T-helper 17 cell (primary cell): ENCODE measurements at regions not wholly inside any gene's neighbourhood (a gene's known extent, or its start where the extent isn't known, plus 50 kb on each side); places are given as distances from the start of the nearest gene placed in this dataset.

Experiments used
- ATAC-seq: fragments of 150-1000 bp; cut with Tn5 transposase; 2 replicates; pipeline ENCODE4 v1.10.0; 2021; ENCODE audit warnings: mild to moderate bottlenecking, moderate library complexity
- DNase-seq, 3 donors: peaks; one replicate each; pipeline versions ENCODE4 v3.0.0 to v3.0.0-alpha.2; 2020 to 2021
- H3K9me3 ChIP-seq: one replicate; pipeline ENCODE4 v1.7.0; 2013; ENCODE audit warnings: low read length, mild to moderate bottlenecking; ENCODE audit not compliant: control insufficient read depth, poor library complexity, severe bottlenecking
- H3K27ac Mint-ChIP-seq: one replicate; pipeline ENCODE4 v1.8.0; 2022; ENCODE audit warnings: mild to moderate bottlenecking, moderate library complexity, mixed read lengths
- H3K27me3 Mint-ChIP-seq: one replicate; pipeline ENCODE4 v1.8.0; 2022; ENCODE audit warnings: mixed read lengths
- H3K36me3 Mint-ChIP-seq: one replicate; pipeline ENCODE4 v1.8.0; 2022; ENCODE audit warnings: low read depth, mixed read lengths
- H3K4me1 Mint-ChIP-seq: one replicate; pipeline ENCODE4 v1.8.0; 2022; ENCODE audit warnings: mild to moderate bottlenecking, mixed read lengths
- H3K4me3 Mint-ChIP-seq: one replicate; pipeline ENCODE4 v1.8.0; 2022; ENCODE audit warnings: mild to moderate bottlenecking, moderate library complexity, mixed read lengths

DNA sequence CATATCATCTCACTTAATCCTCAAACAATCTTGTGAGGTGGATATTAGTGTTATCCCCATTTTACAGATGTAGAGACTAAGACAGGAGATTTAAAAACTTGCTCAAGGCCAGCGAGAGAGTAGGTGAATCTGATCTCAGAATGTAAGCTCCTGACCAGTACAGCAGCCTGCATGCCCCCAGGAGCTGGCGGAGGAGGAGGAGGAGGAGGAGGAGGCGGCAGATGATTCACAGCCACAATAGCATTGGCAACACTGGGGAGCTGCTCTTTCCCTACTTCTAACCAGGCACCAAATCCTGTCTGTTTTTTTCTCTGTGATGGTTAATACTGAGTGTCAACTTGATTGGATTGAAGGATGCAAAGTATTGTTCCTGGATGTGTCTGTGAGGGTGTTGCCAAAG is 243.2 kb downstream of the ATG4C start:
- DNase-seq (no peak), ATAC-seq (no peak)
- H3K4me1 Mint-ChIP-seq, result no peaks in the 10 kb centered on the region
- H3K36me3 Mint-ChIP-seq, result no peaks in the 10 kb centered on the region
- no peak overlapping the region for H3K4me3 Mint-ChIP-seq
- no peak overlapping the region for H3K27ac Mint-ChIP-seq
- peaks cover 7% of the 10 kb centered on the region for H3K27me3 Mint-ChIP-seq
- H3K9me3 ChIP-seq, result no peaks in the 10 kb centered on the region

GRCh38 chr1:63032171-63032570 is 248.2 kb downstream of the ATG4C start:
- H3K27ac Mint-ChIP-seq, result no peak overlapping the region
- ATAC-seq, result no peak
- H3K4me3 Mint-ChIP-seq, result no peak overlapping the region
- H3K36me3 Mint-ChIP-seq, result no peaks in the 10 kb centered on the region
- H3K4me1 Mint-ChIP-seq, result no peaks in the 10 kb centered on the region
- no peaks in the 10 kb centered on the region for H3K27me3 Mint-ChIP-seq
- no peaks in the 10 kb centered on the region for H3K9me3 ChIP-seq
- no peak for DNase-seq

GRCh38 chr1:63033211-63033610 is 249.3 kb downstream of the ATG4C start:
- no peaks in the 10 kb centered on the region for H3K4me1 Mint-ChIP-seq
- ATAC-seq (no peak), DNase-seq (no peak)
- H3K9me3 ChIP-seq, result no peaks in the 10 kb centered on the region
- H3K4me3 Mint-ChIP-seq, result no peak overlapping the region
- H3K36me3 Mint-ChIP-seq, result no peaks in the 10 kb centered on the region
- H3K27me3 Mint-ChIP-seq, result no peaks in the 10 kb centered on the region
- H3K27ac Mint-ChIP-seq, result no peak overlapping the region

- no peak overlapping the region for H3K27ac Mint-ChIP-seq
- DNase-seq (no peak), ATAC-seq (no peak)
- no peaks in the 10 kb centered on the region for H3K27me3 Mint-ChIP-seq
- no peaks in the 10 kb centered on the region for H3K9me3 ChIP-seq
- no peaks in the 10 kb centered on the region for H3K4me1 Mint-ChIP-seq
- no peaks in the 10 kb centered on the region for H3K36me3 Mint-ChIP-seq
- no peak overlapping the region for H3K4me3 Mint-ChIP-seq
Observed at GRCh38 chr1:63034256-63034655, 250.3 kb downstream of the ATG4C start.

GRCh38 chr1:63038586-63038985 is 254.7 kb downstream of the ATG4C start:
- H3K27me3 Mint-ChIP-seq, result no peaks in the 10 kb centered on the region
- H3K4me3 Mint-ChIP-seq, result no peak overlapping the region
- H3K36me3 Mint-ChIP-seq, result no peaks in the 10 kb centered on the region
- H3K9me3 ChIP-seq, result no peaks in the 10 kb centered on the region
- ATAC-seq (no peak), DNase-seq (no peak)
- no peak overlapping the region for H3K27ac Mint-ChIP-seq
- no peaks in the 10 kb centered on the region for H3K4me1 Mint-ChIP-seq

- Mint-ChIP-seq H3K27ac (no peak overlapping the region), H3K27me3 (no peaks in the 10 kb centered on the region), H3K36me3 (no peaks in the 10 kb centered on the region), H3K4me3 (no peak overlapping the region), H3K4me1 (no peaks in the 10 kb centered on the region)
- DNase-seq (no peak), ATAC-seq (no peak)
- no peaks in the 10 kb centered on the region for H3K9me3 ChIP-seq
Observed at GRCh38 chr1:63041660-63042059, 257.7 kb downstream of the ATG4C start.

GRCh38 chr1:63042278-63042677 is 258.3 kb downstream of the ATG4C start:
- H3K27ac Mint-ChIP-seq, result no peak overlapping the region
- no peak for DNase-seq
- no peak overlapping the region for H3K4me3 Mint-ChIP-seq
- H3K27me3 Mint-ChIP-seq, result peaks cover 1% of the 10 kb centered on the region
- no peaks in the 10 kb centered on the region for H3K9me3 ChIP-seq
- H3K36me3 Mint-ChIP-seq, result no peaks in the 10 kb centered on the region
- no peak for ATAC-seq
- H3K4me1 Mint-ChIP-seq, result no peaks in the 10 kb centered on the region

DNA sequence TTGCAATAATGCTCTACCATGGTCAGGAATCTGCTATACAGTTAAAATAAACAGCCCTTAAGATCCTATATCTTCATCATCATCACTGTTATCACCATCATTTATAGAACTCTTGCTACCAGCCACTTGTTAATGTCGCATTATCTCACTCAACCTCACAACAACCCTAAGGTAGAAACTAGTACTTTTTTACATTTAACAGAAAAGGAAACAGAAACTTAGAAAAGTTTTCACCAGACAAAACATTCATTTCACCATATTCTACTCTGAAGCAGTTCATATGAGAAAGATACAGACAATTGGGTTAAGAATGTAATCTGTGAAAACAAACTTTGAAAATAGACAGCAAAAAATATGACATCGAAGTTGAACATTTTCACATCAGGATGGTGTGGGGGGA is 262.6 kb downstream of the ATG4C start:
- H3K4me1 Mint-ChIP-seq, result peaks cover 3% of the 10 kb centered on the region
- H3K27ac Mint-ChIP-seq, result no peak overlapping the region
- DNase-seq, result no peak
- peaks cover 32% of the 10 kb centered on the region for H3K27me3 Mint-ChIP-seq
- H3K4me3 Mint-ChIP-seq, result no peak overlapping the region
- no peaks in the 10 kb centered on the region for H3K9me3 ChIP-seq
- no peaks in the 10 kb centered on the region for H3K36me3 Mint-ChIP-seq
- no peak for ATAC-seq

- peaks cover 3% of the 10 kb centered on the region for H3K4me1 Mint-ChIP-seq
- DNase-seq (no peak), ATAC-seq (no peak)
- H3K27ac Mint-ChIP-seq, result no peak overlapping the region
- no peak overlapping the region for H3K4me3 Mint-ChIP-seq
- no peaks in the 10 kb centered on the region for H3K36me3 Mint-ChIP-seq
- no peaks in the 10 kb centered on the region for H3K9me3 ChIP-seq
- peaks cover 34% of the 10 kb centered on the region for H3K27me3 Mint-ChIP-seq
Observed at GRCh38 chr1:63049135-63049534, 265.2 kb downstream of the ATG4C start.

- Mint-ChIP-seq H3K27me3 (peaks cover 49% of the 10 kb centered on the region), H3K4me1 (peaks cover 3% of the 10 kb centered on the region), H3K4me3 (no peak overlapping the region), H3K36me3 (no peaks in the 10 kb centered on the region), H3K27ac (no peak overlapping the region)
- no peak for DNase-seq
- H3K9me3 ChIP-seq, result no peaks in the 10 kb centered on the region
- no peak for ATAC-seq
Observed at GRCh38 chr1:63051356-63051755, 267.4 kb downstream of the ATG4C start.

DNA sequence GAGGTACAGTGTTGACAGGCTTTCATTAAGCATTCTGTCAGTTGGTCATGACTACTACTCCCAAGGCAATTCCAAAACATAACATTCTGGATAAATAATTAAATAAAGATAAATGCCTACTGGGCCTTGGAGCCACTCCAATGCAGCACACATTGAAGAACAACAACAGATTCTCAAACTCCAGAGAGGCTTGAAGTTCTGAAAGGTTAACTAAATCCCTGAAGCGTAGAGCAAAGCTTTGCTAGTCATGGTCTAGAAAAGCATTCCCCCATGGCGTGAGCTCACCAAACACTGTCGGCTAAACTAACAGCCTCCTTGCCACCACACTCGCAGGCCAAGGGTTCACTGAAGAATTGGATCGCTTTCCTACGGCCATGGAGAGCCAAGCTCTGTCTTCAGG is 268.0 kb downstream of the ATG4C start:
- H3K27me3 Mint-ChIP-seq, result peaks cover 50% of the 10 kb centered on the region
- no peak overlapping the region for H3K4me3 Mint-ChIP-seq
- H3K9me3 ChIP-seq, result no peaks in the 10 kb centered on the region
- DNase-seq (no peak), ATAC-seq (no peak)
- H3K27ac Mint-ChIP-seq, result no peak overlapping the region
- H3K36me3 Mint-ChIP-seq, result no peaks in the 10 kb centered on the region
- peaks cover 3% of the 10 kb centered on the region for H3K4me1 Mint-ChIP-seq

DNA sequence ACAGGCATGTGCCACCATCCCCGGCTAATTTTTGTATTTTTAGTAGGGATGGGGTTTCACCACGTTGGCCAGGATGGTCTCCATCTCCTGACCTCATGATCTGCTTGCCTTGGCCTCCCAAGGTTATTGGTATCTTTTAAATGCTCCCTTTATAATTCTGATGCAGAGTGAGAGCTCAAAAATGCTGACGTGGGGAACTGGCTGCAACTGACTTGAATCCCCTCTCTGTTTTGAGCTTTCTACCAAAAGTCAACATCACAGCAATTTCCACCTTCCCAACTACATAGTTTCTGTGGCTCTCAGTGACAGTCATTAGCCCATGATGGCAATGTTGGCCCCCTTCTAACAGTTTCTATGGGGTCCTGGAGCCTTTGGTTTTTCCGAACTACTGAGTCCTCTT is 268.2 kb upstream of the FOXD3 start:
- Mint-ChIP-seq H3K36me3 (no peaks in the 10 kb centered on the region), H3K27me3 (peaks cover 47% of the 10 kb centered on the region), H3K4me1 (peaks cover 3% of the 10 kb centered on the region), H3K27ac (no peak overlapping the region), H3K4me3 (no peak overlapping the region)
- no peak for DNase-seq
- no peak for ATAC-seq
- H3K9me3 ChIP-seq, result no peaks in the 10 kb centered on the region

DNA sequence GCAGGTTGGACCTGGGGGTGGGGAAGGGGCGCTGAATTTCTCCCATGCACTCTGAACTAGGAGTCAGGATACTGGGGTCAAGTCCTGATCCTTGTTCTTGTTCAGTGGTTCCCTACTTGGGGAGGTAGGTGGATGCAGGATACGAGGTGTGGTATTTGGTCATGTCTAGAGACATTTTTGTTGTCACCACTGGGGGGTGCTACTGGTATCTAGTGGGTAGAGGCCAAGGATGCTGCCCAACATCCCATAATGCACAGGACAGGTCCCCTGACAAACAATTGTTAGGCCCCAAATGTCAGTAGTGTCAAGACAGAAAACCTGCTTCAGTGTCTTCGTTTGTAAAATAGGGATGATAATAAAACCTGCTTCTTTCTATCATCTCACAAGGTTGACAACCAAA is 259.0 kb upstream of the FOXD3 start:
- no peak overlapping the region for H3K4me3 Mint-ChIP-seq
- H3K27me3 Mint-ChIP-seq, result no peaks in the 10 kb centered on the region
- DNase-seq (no peak), ATAC-seq (no peak)
- H3K36me3 Mint-ChIP-seq, result no peaks in the 10 kb centered on the region
- no peak overlapping the region for H3K27ac Mint-ChIP-seq
- no peaks in the 10 kb centered on the region for H3K9me3 ChIP-seq
- H3K4me1 Mint-ChIP-seq, result no peaks in the 10 kb centered on the region

GRCh38 chr1:63064135-63064534 is 258.2 kb upstream of the FOXD3 start:
- Mint-ChIP-seq H3K27ac (no peak overlapping the region), H3K36me3 (no peaks in the 10 kb centered on the region), H3K4me3 (no peak overlapping the region), H3K4me1 (no peaks in the 10 kb centered on the region), H3K27me3 (peaks cover 6% of the 10 kb centered on the region)
- no peak for ATAC-seq
- H3K9me3 ChIP-seq, result no peaks in the 10 kb centered on the region
- no peak for DNase-seq

DNA sequence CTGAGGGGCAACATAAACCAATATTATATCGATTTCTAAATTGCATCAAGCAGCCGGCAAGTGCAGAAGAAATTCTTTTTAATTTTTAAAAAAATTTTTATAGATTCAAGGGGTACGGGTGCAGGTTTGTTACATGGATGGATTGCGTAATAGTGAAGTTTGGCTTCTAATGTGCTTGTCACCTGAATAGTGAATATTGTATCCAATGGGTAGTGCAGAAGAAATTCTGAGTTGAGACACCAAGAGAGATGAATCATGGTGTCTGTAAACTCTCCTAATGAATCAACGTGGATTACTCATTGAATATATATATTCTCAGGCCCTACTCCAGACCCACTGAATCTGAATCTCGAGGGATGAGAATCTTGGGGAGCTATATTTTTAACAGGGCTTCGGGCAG is 253.7 kb upstream of the FOXD3 start:
- H3K4me1 Mint-ChIP-seq, result no peaks in the 10 kb centered on the region
- peaks cover 35% of the 10 kb centered on the region for H3K27me3 Mint-ChIP-seq
- no peak overlapping the region for H3K4me3 Mint-ChIP-seq
- H3K36me3 Mint-ChIP-seq, result no peaks in the 10 kb centered on the region
- DNase-seq, result no peak
- no peak for ATAC-seq
- H3K27ac Mint-ChIP-seq, result no peak overlapping the region
- H3K9me3 ChIP-seq, result no peaks in the 10 kb centered on the region
